Stomach smooth muscle (tissue), 2 donors: ENCODE measurements at regions not wholly inside any gene's neighbourhood (a gene's known extent, or its start where the extent isn't known, plus 50 kb on each side); places are given as distances from the start of the nearest gene placed in this dataset.

ENCODE experiments used
- H3K27ac ChIP-seq: one replicate; pipeline ENCODE4 v1.7.0; 2013; ENCODE audit warnings: mild to moderate bottlenecking, low read length, inconsistent platforms
- H3K27me3 ChIP-seq, 2 donors: one replicate each; pipeline ENCODE4 v1.7.0; 2013; ENCODE audit warnings: low read length in 2 of 2; ENCODE audit not compliant: insufficient read depth in 2 of 2, control insufficient read depth in 1 of 2
- H3K36me3 ChIP-seq, 2 donors: one replicate each; pipeline ENCODE4 v1.7.0; 2013; ENCODE audit warnings: low read length in 2 of 2; ENCODE audit not compliant: control insufficient read depth in 2 of 2, insufficient read depth in 2 of 2
- H3K4me1 ChIP-seq: one replicate; pipeline ENCODE4 v1.7.0; 2013; ENCODE audit warnings: low read length; ENCODE audit not compliant: control insufficient read depth, insufficient read depth
- H3K4me3 ChIP-seq, 2 donors: one replicate each; pipeline ENCODE4 v1.7.0; 2013; ENCODE audit warnings: low read length in 2 of 2
- H3K9ac ChIP-seq, 2 donors: one replicate each; pipeline ENCODE4 v1.7.0; 2013; ENCODE audit warnings: low read length in 2 of 2, mild to moderate bottlenecking in 1 of 2
- H3K9me3 ChIP-seq, 2 donors: one replicate each; pipeline ENCODE4 v1.7.0; 2013; ENCODE audit warnings: low read length in 2 of 2; ENCODE audit not compliant: control insufficient read depth in 2 of 2
- donor health status: healthy.
- donor health status: Pancreatic carcinoma.

DNA sequence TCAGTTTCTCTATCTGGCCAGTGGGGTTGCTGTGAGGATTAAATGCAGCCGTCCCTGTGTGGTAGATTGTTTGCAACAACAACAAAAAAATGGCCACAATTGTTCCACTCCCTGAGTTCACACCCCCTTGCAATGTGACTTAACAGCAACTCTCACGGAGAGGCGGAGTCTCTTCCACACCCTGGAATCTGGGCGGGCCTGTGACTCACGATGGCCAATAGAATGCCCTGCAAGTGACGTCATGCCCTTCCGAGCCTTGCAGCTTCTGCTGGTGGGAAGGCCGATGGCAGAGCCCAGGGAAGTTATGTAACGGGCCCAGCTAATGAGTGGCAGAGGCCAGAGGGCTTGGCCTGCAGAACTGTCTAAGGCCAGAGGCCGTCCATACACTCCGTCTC, 87.9 kb downstream of the RIPK4 start:
- no peak overlapping the region for H3K9ac ChIP-seq
- no peak overlapping the region for H3K27ac ChIP-seq
- H3K36me3 ChIP-seq, result no peaks in the 10 kb centered on the region
- no peak overlapping the region for H3K4me3 ChIP-seq
- H3K27me3 ChIP-seq, result peaks cover 3 to 7% of the 10 kb centered on the region in 2 donors
- H3K9me3 ChIP-seq, result no peaks in the 10 kb centered on the region
- H3K4me1 ChIP-seq, result no peaks in the 10 kb centered on the region

DNA sequence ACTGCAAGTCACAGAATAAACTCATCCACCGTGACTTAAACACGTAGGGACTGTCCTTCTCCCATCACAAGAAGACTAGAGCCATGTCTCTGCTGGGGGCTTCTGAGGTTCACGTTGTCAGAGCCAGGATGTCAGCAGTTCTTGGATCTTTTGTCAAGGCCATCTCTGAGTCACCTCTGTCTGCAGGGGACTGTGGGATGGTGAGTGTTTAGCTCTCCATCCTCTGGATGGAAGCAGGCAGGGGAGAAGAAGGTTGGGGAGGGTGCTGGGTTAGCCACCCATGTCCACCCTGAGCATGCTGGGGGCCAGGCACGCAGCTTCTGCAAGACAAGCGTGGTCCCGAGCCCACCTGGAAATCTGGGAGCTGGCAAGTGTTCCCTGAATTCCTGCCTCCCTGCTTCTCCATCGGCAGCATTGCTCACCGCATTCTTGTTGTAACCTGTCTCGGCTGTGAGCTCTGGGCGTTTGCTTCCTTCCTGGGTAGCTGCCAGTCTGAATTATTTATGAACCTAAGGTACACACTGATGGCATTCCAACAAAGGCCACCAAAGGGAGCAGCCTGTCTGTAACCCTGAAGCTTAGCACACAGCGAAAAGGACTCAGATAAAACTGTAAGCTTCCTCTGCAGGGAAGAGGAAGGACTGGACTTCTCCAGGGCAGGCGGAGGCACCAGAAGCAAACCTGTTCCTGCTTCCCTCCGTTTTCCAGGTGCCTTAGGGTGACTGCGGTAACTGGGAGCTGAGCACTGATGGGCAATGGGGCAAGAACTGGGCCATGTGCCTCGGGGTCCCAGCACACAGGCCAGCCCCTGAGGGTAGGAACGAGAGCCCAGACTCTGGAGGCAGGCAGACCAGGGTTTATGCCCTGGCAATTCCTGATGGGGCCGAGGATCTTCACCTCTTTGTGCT, 88.6 kb downstream of the RIPK4 start:
- H3K9me3 ChIP-seq, result no peaks in the 10 kb centered on the region
- H3K9ac ChIP-seq, result no peak overlapping the region
- no peaks in the 10 kb centered on the region for H3K36me3 ChIP-seq
- H3K4me1 ChIP-seq, result no peaks in the 10 kb centered on the region
- H3K27ac ChIP-seq, result no peak overlapping the region
- no peak overlapping the region for H3K4me3 ChIP-seq
- H3K27me3 ChIP-seq, result peaks cover 0 to 7% of the 10 kb centered on the region in 2 donors

DNA sequence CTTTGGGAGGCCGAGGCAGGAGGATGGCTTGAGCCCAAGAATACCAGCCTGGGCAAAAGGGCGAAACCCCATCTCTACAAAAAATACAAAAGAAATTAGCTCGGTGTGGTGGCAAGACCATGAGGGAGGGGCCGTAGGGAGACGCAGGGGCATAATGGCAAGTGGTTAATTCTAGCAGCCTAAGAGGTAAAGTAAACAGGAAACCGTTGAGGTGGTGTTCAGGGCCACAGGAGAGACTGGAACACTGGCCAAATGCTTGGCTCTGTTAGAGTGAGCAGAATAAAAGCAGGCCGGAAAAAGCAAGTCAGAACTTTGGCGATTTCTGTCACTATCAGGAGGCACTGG, 89.2 kb downstream of the RIPK4 start:
- H3K9me3 ChIP-seq, result no peaks in the 10 kb centered on the region
- no peaks in the 10 kb centered on the region for H3K36me3 ChIP-seq
- no peak overlapping the region for H3K9ac ChIP-seq
- H3K4me3 ChIP-seq, result no peak overlapping the region
- H3K27ac ChIP-seq, result no peak overlapping the region
- H3K27me3 ChIP-seq, result peaks cover 0 to 2% of the 10 kb centered on the region in 2 donors
- no peaks in the 10 kb centered on the region for H3K4me1 ChIP-seq

DNA sequence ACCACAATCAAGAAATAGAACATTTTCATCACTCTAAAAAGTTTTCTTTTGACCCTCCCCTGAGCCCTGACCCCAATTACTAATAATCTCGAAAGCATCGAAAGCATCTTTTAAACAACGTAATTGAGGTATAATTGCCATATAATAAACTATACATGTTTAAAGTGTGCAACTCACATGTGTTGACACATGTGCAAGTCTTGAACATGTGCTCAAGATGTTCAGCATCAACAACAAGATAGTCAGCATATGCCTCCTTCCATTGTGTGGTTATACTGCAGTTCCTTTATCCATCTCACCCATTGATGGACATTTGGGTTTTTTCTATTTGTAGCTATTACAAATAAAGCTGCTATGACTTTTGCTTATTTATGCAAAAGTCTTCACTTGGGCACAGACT, 90.7 kb downstream of the RIPK4 start:
- no peaks in the 10 kb centered on the region for H3K36me3 ChIP-seq
- no peak overlapping the region for H3K27ac ChIP-seq
- peaks cover 0 to 2% of the 10 kb centered on the region in 2 donors for H3K27me3 ChIP-seq
- H3K9me3 ChIP-seq, result no peaks in the 10 kb centered on the region
- H3K9ac ChIP-seq, result no peak overlapping the region
- H3K4me1 ChIP-seq, result no peaks in the 10 kb centered on the region
- H3K4me3 ChIP-seq, result no peak overlapping the region

DNA sequence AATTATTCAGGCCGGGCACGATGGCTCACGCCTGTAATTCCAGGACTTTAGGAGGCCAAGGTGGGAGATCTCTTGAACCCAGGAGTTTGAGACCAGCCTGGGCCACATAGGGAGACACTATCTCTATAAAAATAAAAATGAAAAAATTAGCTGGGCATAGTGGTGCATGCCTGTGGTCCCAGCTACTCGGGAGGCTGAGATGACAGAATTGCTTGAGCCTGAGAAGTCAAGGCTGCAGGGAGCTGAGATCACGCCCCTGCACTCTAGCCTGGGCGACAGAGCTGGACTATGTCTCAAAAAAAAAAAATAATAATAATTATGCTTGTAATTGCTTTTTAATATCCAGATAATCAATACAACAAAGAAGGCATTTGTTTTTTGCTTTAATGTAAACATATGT, 91.3 kb downstream of the RIPK4 start:
- H3K36me3 ChIP-seq, result no peaks in the 10 kb centered on the region
- H3K27me3 ChIP-seq, result peaks cover 0 to 2% of the 10 kb centered on the region in 2 donors
- no peak overlapping the region for H3K4me3 ChIP-seq
- H3K27ac ChIP-seq, result no peak overlapping the region
- no peaks in the 10 kb centered on the region for H3K9me3 ChIP-seq
- H3K9ac ChIP-seq, result no peak overlapping the region
- no peaks in the 10 kb centered on the region for H3K4me1 ChIP-seq

DNA sequence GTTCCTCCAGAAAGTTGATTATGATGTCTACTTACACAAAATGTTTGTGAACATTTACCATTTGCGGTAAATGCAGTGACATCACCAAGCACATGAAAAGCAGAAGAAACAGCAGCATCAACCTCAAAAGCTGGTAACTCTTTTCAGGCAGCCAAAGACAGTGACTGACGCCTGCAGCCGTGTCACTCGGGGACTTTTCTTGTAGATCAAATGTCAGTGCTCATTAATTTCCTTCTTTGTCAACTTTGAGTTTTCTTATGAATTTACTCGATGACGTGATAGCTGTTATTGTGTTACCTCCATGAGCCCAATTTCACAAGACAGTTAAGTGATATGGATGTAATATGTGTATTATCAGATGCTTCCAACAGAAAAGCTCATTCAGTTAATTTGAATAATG, 92.5 kb downstream of the RIPK4 start:
- no peaks in the 10 kb centered on the region for H3K9me3 ChIP-seq
- no peaks in the 10 kb centered on the region for H3K36me3 ChIP-seq
- H3K4me1 ChIP-seq, result no peaks in the 10 kb centered on the region
- peaks cover 0 to 2% of the 10 kb centered on the region in 2 donors for H3K27me3 ChIP-seq
- H3K4me3 ChIP-seq, result no peak overlapping the region
- H3K9ac ChIP-seq, result no peak overlapping the region
- no peak overlapping the region for H3K27ac ChIP-seq

DNA sequence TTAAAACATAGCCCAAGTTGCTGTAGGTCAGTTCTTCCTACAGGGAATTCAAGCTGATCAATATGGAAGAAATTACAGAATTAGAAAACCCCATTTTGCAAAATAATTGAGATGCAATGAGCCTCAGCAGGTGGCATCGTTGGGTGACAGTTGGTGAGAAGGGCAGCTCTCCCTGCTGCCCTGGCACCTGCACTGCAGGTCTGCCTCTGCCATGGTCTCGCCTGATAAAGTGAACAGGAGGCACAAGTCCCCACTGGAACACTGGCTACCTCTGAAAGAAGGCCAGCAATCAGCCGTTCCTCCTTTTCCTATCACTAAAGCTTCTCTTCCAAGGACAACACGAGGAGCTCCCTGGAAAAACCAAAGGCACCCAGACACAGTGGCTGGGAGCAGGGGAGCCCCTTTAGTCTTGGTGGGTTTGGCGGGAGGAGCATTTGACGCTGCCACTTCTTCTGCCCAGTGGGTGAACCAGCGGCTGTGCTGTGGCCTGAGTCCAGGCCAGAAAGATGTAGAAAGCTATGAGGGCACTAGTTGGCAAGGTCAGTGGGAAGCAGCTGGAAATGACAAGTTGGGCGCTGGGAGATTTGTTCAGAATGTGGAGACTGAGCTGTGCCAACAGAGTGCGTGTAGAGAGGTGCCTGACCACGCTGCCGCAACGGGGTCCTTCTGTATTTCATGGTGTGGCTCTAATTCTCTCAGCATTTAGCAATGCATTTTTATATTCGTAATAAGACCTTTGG, 93.1 kb downstream of the RIPK4 start:
- Histone ChIP-seq H3K9me3 (no peaks in the 10 kb centered on the region), H3K27me3 (peaks cover 0 to 2% of the 10 kb centered on the region in 2 donors), H3K9ac (no peak overlapping the region), H3K4me1 (no peaks in the 10 kb centered on the region), H3K4me3 (no peak overlapping the region), H3K36me3 (no peaks in the 10 kb centered on the region), H3K27ac (no peak overlapping the region)

DNA sequence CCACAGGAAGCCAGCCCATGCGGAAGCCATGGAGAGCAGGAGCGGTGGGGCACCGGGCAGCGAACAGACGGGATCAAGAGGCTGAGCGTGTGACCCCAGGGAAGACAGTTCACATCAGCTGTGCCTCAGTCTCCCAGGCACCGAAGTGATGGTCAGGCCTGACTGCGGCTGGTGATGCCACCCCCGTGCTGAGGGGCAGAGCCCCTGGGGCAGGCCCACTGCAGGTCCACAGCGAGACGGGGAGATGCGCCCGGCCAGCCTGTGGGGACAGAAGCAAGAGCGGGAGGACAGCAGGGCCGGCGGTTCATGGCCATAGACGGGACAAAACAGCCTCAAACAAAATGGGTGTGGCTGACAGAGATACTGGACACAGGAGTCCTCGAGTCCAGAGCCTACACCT, 93.8 kb downstream of the RIPK4 start:
- no peak overlapping the region for H3K4me3 ChIP-seq
- H3K27me3 ChIP-seq, result peaks cover 0 to 2% of the 10 kb centered on the region in 2 donors
- no peak overlapping the region for H3K27ac ChIP-seq

DNA sequence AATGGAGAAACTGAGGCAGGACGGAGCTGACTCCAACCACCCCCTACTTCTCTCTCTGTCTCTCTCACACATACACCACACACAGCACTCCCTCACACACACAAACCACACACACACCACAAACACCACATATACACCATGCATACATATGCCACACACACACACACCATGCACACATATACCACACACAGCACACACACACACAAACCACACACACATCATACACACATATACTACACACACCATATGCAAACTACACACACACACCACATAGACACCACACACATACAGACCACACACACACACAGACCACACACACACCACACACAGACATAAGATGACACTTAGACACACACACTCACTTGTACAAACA, 94.3 kb downstream of the RIPK4 start:
- Histone ChIP-seq H3K9ac (no peak overlapping the region), H3K9me3 (no peaks in the 10 kb centered on the region), H3K27me3 (no peaks in the 10 kb centered on the region), H3K4me3 (no peak overlapping the region), H3K36me3 (no peaks in the 10 kb centered on the region), H3K4me1 (no peaks in the 10 kb centered on the region), H3K27ac (no peak overlapping the region)

More for the DNA sequence above, 93.8 kb downstream of the RIPK4 start:
- Histone ChIP-seq H3K36me3 (no peaks in the 10 kb centered on the region), H3K9me3 (no peaks in the 10 kb centered on the region), H3K4me1 (no peaks in the 10 kb centered on the region), H3K9ac (no peak overlapping the region)

DNA sequence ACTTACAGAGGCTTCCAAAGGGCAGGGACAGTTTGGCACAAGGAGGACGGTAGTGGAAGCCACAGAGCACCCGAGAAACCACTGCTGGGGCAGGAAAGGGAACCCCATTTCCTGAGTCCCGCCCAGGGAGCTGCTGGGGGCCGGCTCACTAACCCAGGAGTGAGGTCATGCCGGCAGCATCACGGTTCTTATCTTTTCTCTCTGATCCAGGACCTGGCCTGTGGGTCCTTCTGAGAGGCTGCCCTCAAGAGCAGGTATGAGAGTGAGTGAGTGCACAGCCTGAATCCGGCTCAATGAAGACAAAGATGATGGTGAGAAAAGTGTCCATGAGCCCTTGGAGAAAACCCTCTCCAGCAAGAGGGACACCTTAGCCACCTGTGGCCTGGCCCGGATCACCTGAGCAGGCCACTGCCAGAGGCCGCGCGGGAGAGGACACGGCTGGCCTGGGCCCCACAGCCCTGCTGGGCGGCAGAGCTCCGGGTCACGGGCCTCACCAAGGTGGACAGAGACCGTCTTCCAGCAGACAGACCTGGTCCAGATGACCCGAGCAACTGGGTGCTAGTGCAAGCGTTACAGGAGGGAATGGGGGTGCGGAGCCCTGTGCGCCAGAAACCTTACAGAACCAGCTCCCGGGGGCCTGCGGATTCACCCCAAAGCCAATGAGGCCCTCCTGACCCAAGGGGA, 94.9 kb downstream of the RIPK4 start:
- Histone ChIP-seq H3K36me3 (no peaks in the 10 kb centered on the region), H3K27ac (no peak overlapping the region), H3K27me3 (no peaks in the 10 kb centered on the region), H3K9me3 (no peaks in the 10 kb centered on the region), H3K4me3 (no peak overlapping the region), H3K9ac (no peak overlapping the region), H3K4me1 (no peaks in the 10 kb centered on the region)
